Fibroblast of gingiva (primary cell): ENCODE measurements at regions not wholly inside any gene's neighbourhood (a gene's known extent, or its start where the extent isn't known, plus 50 kb on each side); places are given as distances from the start of the nearest gene placed in this dataset.

Experiments used
- DNase-seq: peaks from one replicate; pipeline ENCODE4 v3.0.0-alpha.2; 2011; ENCODE audit warnings: low read depth

GRCh38 chr15:37876900-37877299 is 57.5 kb upstream of the TMCO5A start:
- no peak for DNase-seq

- peak; percentile 79 for DNase-seq
Observed at GRCh38 chr15:37877851-37878741, 56.3 kb upstream of the TMCO5A start.

DNA sequence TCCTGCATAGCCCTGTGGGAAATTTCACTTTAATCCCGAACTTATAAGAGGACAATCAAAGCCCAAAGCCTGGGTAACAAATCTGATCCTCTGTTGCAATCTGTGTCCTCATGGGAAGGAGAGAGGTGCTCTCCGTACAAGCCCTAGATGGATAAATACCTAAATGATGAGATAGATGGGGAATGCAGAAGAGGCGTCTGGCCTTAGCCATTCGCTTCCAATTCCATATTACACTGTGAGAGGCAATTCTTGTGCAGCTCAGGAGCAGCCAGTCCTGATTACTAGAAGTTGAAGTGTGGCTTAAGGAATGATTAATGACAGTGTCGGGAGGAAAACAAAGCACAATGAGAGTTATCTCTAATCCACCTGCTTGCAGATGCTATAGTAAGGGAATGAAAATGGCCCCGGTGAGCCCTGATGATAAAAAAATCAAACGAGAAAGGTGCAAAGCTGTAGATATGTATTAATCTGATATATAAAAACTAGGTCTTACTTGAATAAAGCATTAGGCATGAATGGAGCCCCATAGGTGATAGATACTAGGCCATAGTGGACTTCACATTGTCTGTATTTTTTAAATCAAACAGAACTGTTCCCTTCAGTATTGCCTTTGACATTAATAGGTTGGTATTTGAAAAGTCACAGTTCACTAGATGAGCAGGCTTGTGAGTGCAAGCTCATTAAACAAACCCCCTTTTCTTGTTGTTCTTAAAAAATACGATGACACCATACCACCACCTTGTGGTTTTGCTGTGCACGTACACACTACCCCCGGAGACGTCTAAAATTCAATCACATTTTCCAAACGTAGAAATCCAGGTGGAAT is 54.2 kb upstream of the TMCO5A start:
- peak; percentile 39 for DNase-seq

DNA sequence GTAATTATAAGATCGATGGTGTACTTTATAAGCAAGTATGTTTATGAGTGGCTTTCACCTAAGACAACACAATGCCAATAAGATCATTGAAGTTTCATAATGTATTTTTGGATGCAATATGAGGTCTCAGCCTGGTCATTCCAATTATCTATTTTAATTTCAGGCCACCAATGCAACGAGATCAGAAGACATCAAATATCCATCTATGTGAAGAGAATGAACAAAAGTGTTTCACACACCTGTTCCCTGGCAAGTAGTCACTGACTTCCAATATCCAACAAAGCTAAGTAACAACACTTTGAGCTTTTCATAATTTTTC is 53.6 kb upstream of the TMCO5A start:
- DNase-seq, result no peak

- no peak for DNase-seq
Observed at GRCh38 chr15:37881237-37882013, 53.0 kb upstream of the TMCO5A start.

GRCh38 chr15:37882640-37883039 is 51.8 kb upstream of the TMCO5A start:
- DNase-seq, result no peak
